Mesothelial cell of epicardium (in vitro differentiated cells): ENCODE measurements at regions not wholly inside any gene's neighbourhood (a gene's known extent, or its start where the extent isn't known, plus 50 kb on each side); places are given as distances from the start of the nearest gene placed in this dataset.
"Not testable (repeated sequence)": the region's sequence is repeated elsewhere in the genome, so short reads cannot be mapped to it uniquely, and the experiment has no call there.

Experiments used
- DNase-seq, 2 experiments: peaks; one replicate each; pipeline ENCODE4 v3.0.0; 2021; ENCODE audit warnings: low spot score in 2 of 2; ENCODE audit not compliant: unreplicated experiment in 2 of 2
- H3K27ac Mint-ChIP-seq: 2 replicates; pipeline ENCODE4 v1.8.0; 2021; ENCODE audit warnings: mixed read lengths
- H3K27me3 Mint-ChIP-seq: 2 replicates; pipeline ENCODE4 v1.8.0; 2021; ENCODE audit warnings: low read depth, mixed read lengths
- H3K36me3 Mint-ChIP-seq: 2 replicates; pipeline ENCODE4 v1.8.0; 2021; ENCODE audit warnings: mixed read lengths
- H3K4me1 Mint-ChIP-seq: 2 replicates; pipeline ENCODE4 v1.8.0; 2021; ENCODE audit warnings: mixed read lengths
- H3K4me3 Mint-ChIP-seq: 2 replicates; pipeline ENCODE4 v1.8.0; 2021; ENCODE audit warnings: mild to moderate bottlenecking, moderate library complexity, mixed read lengths
- H3K9me3 Mint-ChIP-seq: 2 replicates; pipeline ENCODE4 v1.8.0; 2021; ENCODE audit warnings: mixed read lengths
- CTCF ChIP-seq: fragments of 200-600 bp; sonication (generic); IDR thresholded peaks from one replicate; pipeline ENCODE4 v1.5.0; 2021; ENCODE audit warnings: antibody characterized with exemption; ENCODE audit not compliant: unreplicated experiment

- Mint-ChIP-seq H3K9me3 (peaks cover 10% of the 10 kb centered on the region), H3K4me1 (peaks cover 5% of the 10 kb centered on the region), H3K36me3 (no peaks in the 10 kb centered on the region), H3K27me3 (no peaks in the 10 kb centered on the region), H3K4me3 (no peak overlapping the region), H3K27ac (no peak overlapping the region)
- DNase-seq = no peak
- no peak for TF ChIP-seq CTCF
Measured at GRCh38 chr4:125169192-125169591, 145.6 kb upstream of the FAT4 start.

- Mint-ChIP-seq H3K36me3 (no peaks in the 10 kb centered on the region), H3K9me3 (peaks cover 10% of the 10 kb centered on the region), H3K4me1 (peaks cover 5% of the 10 kb centered on the region), H3K27me3 (no peaks in the 10 kb centered on the region), H3K4me3 (no peak overlapping the region), H3K27ac (no peak overlapping the region)
- no peak for TF ChIP-seq CTCF
- no peak for DNase-seq
Measured at GRCh38 chr4:125168531-125168930, 146.2 kb upstream of the FAT4 start.

DNA sequence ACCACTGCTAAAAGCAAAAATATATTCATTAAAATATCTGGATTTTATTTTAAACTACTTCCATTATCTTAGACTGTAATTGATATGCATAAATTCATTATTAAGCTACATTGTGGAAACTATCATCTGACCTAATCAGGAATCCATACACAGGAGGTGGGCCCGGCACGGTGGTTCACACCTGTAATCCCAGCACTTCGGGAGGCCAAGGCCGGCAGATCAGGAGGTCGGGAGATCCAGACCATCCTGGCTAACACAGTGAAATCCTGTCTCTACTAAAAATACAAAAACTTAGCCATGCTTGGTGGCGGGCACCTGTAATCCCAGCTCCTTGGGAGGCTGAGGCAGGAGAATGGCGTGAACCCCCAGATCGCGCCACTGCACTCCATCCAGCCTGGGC lies 148.7 kb upstream of the FAT4 start:
- not testable (repeated sequence) for H3K27me3 Mint-ChIP-seq, H3K4me3 Mint-ChIP-seq, H3K36me3 Mint-ChIP-seq, DNase-seq, H3K27ac Mint-ChIP-seq, H3K4me1 Mint-ChIP-seq
- peaks cover 13% of the 10 kb centered on the region for H3K9me3 Mint-ChIP-seq

DNA sequence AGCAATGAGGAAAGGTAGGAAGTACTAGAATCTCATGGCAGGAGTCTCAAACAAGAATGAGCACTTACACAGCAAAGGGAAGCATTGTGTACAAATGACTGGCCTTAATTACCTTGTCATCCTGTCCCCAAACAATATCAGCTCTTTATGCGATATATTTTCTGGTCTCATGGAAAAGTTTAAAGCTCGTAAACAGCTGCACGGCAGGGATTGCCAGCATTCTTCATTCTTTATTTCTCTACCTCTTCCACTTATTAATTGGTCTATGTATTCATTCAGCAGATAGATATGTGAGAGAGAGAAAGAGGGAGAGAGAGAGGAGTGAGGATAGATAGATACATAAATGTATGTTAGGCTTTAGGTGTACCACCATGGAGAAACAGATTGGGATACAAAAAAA lies 155.8 kb upstream of the FAT4 start:
- peaks cover 9% of the 10 kb centered on the region for H3K9me3 Mint-ChIP-seq
- TF ChIP-seq CTCF = no peak
- H3K4me1 Mint-ChIP-seq = no peaks in the 10 kb centered on the region
- H3K27ac Mint-ChIP-seq = no peak overlapping the region
- no peaks in the 10 kb centered on the region for H3K27me3 Mint-ChIP-seq
- no peaks in the 10 kb centered on the region for H3K36me3 Mint-ChIP-seq
- DNase-seq = no peak
- H3K4me3 Mint-ChIP-seq = no peak overlapping the region

- H3K27me3 Mint-ChIP-seq = no peaks in the 10 kb centered on the region
- H3K9me3 Mint-ChIP-seq = peaks cover 4% of the 10 kb centered on the region
- DNase-seq = no peak
- H3K36me3 Mint-ChIP-seq = no peaks in the 10 kb centered on the region
- H3K4me3 Mint-ChIP-seq = no peak overlapping the region
- no peaks in the 10 kb centered on the region for H3K4me1 Mint-ChIP-seq
- TF ChIP-seq CTCF = no peak
- no peak overlapping the region for H3K27ac Mint-ChIP-seq
Measured at GRCh38 chr4:125155251-125155650, 159.5 kb upstream of the FAT4 start.

DNA sequence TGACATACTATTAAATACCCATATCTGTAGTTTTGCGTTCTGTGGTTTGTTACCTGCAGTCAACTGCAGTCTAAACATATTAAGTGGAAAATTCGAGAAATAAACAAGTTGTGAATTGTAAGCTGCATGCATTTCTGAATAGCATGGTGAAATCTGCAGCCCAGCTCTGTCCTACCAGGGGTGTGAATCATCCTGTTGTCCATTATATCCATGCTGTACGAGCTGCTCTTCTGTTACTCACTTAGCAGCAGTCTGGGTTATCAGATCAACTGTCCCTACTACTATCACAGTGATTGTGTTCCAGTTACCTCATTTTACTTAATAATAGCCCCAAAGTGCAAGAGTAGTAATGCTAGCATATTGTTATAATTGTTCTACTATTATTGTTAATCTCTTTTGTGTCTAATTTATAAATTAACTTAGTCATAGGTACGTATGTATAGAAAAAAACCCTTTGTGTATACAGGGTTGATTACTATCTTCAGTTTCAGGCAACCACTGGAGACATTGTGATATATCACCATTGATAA lies 173.7 kb upstream of the FAT4 start:
- Mint-ChIP-seq H3K9me3 (no peaks in the 10 kb centered on the region), H3K4me1 (peaks cover 22% of the 10 kb centered on the region), H3K27me3 (no peaks in the 10 kb centered on the region), H3K27ac (no peak overlapping the region), H3K4me3 (no peak overlapping the region), H3K36me3 (no peaks in the 10 kb centered on the region)
- TF ChIP-seq CTCF = no peak
- DNase-seq = no peak
